ENCODE measurements at regions not wholly inside any gene's neighbourhood (a gene's known extent, or its start where the extent isn't known, plus 50 kb on each side); places are given as distances from the start of the nearest gene placed in this dataset.
A peak's percentile ranks its signal among the peaks of the same experiment; 100 is the strongest.

DNA sequence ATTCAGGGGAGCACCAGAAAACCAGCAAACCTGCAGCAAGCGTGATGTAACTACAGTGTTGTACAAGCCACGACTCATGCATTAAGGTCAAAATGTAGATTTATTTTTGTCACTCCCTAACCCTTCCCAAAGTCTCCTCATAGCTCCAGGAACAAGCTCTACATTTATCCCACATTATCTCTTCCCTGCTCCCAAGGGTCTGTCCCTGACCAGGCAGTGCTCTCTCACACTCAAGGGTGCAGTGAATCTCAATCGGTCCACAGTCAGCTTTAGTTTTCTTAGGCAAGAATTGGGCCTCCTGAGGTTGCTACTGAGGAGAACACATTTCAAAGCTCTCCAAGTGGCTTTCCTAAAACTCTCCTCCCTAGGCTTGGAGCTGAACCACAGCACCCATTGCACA is 219.4 kb downstream of the NHLRC3 start:
- TF ChIP-seq, protein P1, sequence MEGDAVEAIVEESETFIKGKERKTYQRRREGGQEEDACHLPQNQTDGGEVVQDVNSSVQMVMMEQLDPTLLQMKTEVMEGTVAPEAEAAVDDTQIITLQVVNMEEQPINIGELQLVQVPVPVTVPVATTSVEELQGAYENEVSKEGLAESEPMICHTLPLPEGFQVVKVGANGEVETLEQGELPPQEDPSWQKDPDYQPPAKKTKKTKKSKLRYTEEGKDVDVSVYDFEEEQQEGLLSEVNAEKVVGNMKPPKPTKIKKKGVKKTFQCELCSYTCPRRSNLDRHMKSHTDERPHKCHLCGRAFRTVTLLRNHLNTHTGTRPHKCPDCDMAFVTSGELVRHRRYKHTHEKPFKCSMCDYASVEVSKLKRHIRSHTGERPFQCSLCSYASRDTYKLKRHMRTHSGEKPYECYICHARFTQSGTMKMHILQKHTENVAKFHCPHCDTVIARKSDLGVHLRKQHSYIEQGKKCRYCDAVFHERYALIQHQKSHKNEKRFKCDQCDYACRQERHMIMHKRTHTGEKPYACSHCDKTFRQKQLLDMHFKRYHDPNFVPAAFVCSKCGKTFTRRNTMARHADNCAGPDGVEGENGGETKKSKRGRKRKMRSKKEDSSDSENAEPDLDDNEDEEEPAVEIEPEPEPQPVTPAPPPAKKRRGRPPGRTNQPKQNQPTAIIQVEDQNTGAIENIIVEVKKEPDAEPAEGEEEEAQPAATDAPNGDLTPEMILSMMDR (IDR thresholded peaks at IDR 0.05; ENCODE audit: unreplicated experiment) = no peak
- Mint-ChIP-seq H3K4me1 (ENCODE audit: unreplicated experiment) (peaks cover 2% of the 10 kb centered on the region), H3K27ac (ENCODE audit: unreplicated experiment) (no peak overlapping the region), H3K27me3 (ENCODE audit: unreplicated experiment) (peaks cover 2% of the 10 kb centered on the region), H3K9me3 (ENCODE audit: unreplicated experiment) (no peaks in the 10 kb centered on the region), H3K4me3 (ENCODE audit: unreplicated experiment) (no peak overlapping the region), H3K36me3 (ENCODE audit: low read depth, unreplicated experiment) (no peaks in the 10 kb centered on the region)
- no peak for DNase-seq (ENCODE audit: low spot score)

DNA sequence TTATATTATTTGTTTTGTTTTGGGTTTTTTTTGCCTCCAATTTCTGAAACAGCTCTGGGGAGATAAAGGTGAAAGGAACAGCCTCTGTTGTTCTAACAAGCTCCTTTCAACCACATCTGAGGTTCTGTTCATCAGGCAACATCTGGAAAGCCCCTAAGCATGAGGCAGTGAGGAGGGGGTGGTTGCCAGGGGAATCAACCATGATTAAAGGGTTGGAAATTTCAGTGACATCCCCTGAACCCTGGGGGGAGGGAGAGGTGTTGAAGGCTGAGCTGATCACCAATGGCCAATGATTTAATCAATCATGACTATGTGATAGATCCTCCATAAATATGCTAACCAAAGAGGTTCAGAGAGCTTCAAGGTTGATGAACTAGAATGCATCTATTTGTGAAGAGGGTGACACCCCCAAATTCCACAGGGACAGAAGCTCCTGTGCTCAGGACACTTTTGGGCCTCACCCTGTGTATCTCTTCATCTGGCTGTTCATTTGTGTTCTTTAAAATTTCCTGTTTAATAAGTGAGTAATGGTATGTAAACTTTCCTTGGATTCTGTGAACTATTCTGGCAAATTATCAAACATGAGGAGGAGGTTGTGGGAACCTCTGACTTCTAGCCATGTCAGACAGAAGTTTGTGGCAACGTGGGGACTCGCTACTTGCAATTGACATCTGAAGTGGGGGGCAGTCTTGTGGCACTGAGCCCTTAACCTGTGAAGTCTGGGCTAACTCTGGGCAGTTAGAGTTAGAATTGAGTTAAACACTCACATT is 221.3 kb downstream of the NHLRC3 start:
- TF ChIP-seq, protein P1 (IDR thresholded peaks at IDR 0.05; ENCODE audit: unreplicated experiment) = no peak
- peaks cover 12% of the 10 kb centered on the region for H3K4me1 Mint-ChIP-seq (ENCODE audit: unreplicated experiment)
- H3K27me3 Mint-ChIP-seq (ENCODE audit: unreplicated experiment) = peaks cover 2% of the 10 kb centered on the region
- H3K27ac Mint-ChIP-seq (ENCODE audit: unreplicated experiment) = no peak overlapping the region
- H3K4me3 Mint-ChIP-seq (ENCODE audit: unreplicated experiment) = no peak overlapping the region
- H3K9me3 Mint-ChIP-seq (ENCODE audit: unreplicated experiment) = no peaks in the 10 kb centered on the region
- no peak for DNase-seq (ENCODE audit: low spot score)
- H3K36me3 Mint-ChIP-seq (ENCODE audit: low read depth, unreplicated experiment) = no peaks in the 10 kb centered on the region

DNA sequence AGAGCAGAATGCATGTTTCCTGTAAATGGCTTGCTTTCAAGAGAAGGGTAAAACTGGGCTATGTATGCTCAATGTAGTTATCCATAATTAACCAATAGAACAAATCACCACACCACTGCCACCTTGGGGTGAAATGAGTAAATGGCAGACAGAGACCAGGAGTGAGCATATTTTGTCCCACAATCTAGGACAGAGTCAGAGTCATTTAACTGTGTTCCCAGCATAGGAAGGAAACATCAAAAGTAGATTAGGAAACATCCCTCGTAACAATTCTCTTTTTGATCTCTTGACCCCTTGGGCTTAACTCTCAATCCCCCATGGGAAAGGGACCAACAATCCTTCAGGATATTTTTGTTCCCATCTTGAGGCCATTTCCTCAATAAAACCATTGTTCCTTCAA is 224.8 kb downstream of the NHLRC3 start:
- Mint-ChIP-seq H3K4me3 (ENCODE audit: unreplicated experiment) (no peak overlapping the region), H3K36me3 (ENCODE audit: low read depth, unreplicated experiment) (peaks cover 3% of the 10 kb centered on the region)
- peak; percentile 50 for DNase-seq (ENCODE audit: low spot score)

GRCh38 chr13:39263531-39263930 is 225.3 kb downstream of the NHLRC3 start:
- Mint-ChIP-seq H3K4me1 (ENCODE audit: unreplicated experiment) (peaks cover 12% of the 10 kb centered on the region), H3K9me3 (ENCODE audit: unreplicated experiment) (no peaks in the 10 kb centered on the region), H3K27me3 (ENCODE audit: unreplicated experiment) (no peaks in the 10 kb centered on the region), H3K27ac (ENCODE audit: unreplicated experiment) (no peak overlapping the region), H3K4me3 (ENCODE audit: unreplicated experiment) (no peak overlapping the region), H3K36me3 (ENCODE audit: low read depth, unreplicated experiment) (peaks cover 3% of the 10 kb centered on the region)
- no peak for DNase-seq (ENCODE audit: low spot score)
- TF ChIP-seq, protein P1 (IDR thresholded peaks at IDR 0.05; ENCODE audit: unreplicated experiment) = no peak

More for the DNA sequence above, 224.8 kb downstream of the NHLRC3 start:
- Mint-ChIP-seq H3K27ac (ENCODE audit: unreplicated experiment) (peak overlapping the region; percentile 67), H3K4me1 (ENCODE audit: unreplicated experiment) (peaks cover 12% of the 10 kb centered on the region), H3K27me3 (ENCODE audit: unreplicated experiment) (peaks cover 2% of the 10 kb centered on the region), H3K9me3 (ENCODE audit: unreplicated experiment) (no peaks in the 10 kb centered on the region)
- TF ChIP-seq, protein P1 (IDR thresholded peaks at IDR 0.05; ENCODE audit: unreplicated experiment) = peak; percentile 70

- H3K27me3 Mint-ChIP-seq (ENCODE audit: unreplicated experiment) = no peaks in the 10 kb centered on the region
- TF ChIP-seq, protein P1 (IDR thresholded peaks at IDR 0.05; ENCODE audit: unreplicated experiment) = no peak
- peaks cover 12% of the 10 kb centered on the region for H3K4me1 Mint-ChIP-seq (ENCODE audit: unreplicated experiment)
- H3K27ac Mint-ChIP-seq (ENCODE audit: unreplicated experiment) = no peak overlapping the region
- DNase-seq (ENCODE audit: low spot score) = no peak
- H3K9me3 Mint-ChIP-seq (ENCODE audit: unreplicated experiment) = no peaks in the 10 kb centered on the region
- H3K4me3 Mint-ChIP-seq (ENCODE audit: unreplicated experiment) = no peak overlapping the region
- H3K36me3 Mint-ChIP-seq (ENCODE audit: low read depth, unreplicated experiment) = peaks cover 3% of the 10 kb centered on the region
Measured at GRCh38 chr13:39266426-39266825, 228.2 kb downstream of the NHLRC3 start.

Data from endothelial cell (in vitro differentiated cells).